EL (cell line): ENCODE measurements at regions not wholly inside any gene's neighbourhood (a gene's known extent, or its start where the extent isn't known, plus 50 kb on each side); places are given as distances from the start of the nearest gene placed in this dataset.
A peak's percentile ranks its signal among the peaks of the same experiment; 100 is the strongest.
"Not testable (repeated sequence)": the region's sequence is repeated elsewhere in the genome, so short reads cannot be mapped to it uniquely, and the experiment has no call there.

Experiments
- DNase-seq: peaks from one replicate; pipeline ENCODE4 v3.0.0-alpha.2; 2016

- no peak for DNase-seq
These were observed 434.5 kb upstream of the KLHL29 start for GRCh38 chr2:22950431-22950830.

GRCh38 chr2:22952656-22953225 lies 432.2 kb upstream of the KLHL29 start:
- no peak for DNase-seq

GRCh38 chr2:22957446-22957845 lies 427.5 kb upstream of the KLHL29 start:
- no peak for DNase-seq

DNA sequence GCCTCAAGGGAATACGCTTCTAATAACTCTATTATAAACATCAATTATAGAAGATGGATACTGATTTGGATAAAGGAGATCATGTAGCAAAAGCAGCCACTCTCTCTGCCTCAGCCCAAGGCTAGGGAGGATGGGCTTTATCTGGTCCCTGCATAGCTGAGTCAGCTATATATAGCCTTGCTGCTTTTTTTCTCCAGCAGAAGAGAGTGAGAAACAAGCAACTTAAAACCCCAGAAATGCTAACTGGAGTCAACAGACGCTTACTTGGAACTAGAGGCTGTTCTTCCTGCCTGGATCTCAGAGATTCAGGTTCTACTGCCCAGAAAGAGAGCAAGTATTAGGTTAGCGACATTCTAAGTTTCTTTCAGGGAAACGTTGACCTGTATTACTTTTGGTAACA lies 426.7 kb upstream of the KLHL29 start:
- no peak for DNase-seq

DNA sequence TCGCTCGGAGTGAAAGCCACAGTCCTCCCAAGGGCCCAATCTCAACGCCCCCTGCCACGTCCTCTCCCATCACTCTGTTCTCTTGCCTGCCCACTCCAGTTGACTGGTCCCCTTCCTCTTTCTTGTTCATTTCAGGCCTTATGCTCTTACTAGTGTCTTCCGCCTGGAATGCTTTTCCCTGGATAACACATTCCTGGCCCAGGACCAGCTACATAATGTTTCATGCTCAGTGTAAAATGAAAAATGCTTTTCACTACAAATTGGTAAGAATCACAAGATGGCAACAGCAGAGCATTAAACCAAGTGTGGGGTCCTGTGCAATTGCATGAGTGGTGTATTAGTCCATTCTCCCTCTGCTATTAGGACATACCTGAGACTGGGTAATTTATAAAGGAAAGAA lies 417.2 kb upstream of the KLHL29 start:
- no peak for DNase-seq

DNA sequence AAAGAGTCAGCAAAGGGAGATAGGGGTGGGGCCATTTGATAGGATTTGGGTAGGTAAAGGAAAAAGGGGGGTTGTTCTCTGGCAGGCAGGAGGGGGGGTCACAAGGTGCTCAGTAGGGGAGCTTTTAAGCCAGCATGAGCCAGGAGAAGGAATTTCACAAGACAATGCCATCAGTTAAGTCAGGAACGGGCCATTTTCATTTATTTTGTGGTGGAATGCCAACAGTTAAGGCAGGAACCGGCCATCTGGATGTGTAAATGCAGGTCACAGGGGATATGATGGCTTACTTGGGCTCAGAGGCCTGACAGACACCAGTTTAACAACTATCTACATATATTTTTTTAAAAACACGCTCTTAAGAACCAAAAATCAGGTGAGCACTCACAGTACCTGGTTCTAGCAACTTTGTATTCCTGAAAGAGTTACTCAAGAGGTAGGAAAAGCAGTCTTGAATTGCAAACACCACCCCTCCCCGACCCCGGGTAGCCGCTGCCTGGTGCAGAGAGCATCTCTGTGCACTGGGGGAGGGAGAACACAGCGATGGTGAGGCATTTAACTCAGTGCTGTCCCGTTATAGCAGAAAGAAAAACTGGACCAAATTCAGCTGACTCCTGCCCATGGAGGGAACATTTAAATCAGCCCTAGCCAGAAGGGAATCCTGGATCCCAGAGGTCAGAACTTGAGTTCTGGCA lies 414.5 kb upstream of the KLHL29 start:
- DNase-seq = no peak

DNA sequence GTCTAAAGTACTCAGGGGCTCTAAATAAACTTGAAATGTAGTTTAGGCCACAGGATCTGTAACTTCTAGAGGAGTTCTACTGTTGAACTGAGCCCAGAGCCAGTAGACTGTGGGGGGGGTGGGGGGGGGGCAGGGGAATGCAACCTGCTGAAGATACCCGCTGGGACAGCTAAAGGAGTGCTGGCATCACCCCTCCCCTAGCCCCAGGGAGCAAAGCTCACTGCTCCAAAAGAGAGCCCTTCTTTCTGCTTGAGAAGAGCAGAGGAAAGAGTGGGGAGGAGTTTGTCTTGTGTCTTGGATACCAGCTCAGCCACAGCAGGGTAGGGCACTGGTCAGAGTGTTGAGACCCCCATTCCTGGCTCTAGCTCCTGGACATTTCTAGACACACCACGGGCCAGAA lies 414.0 kb upstream of the KLHL29 start:
- DNase-seq = no peak

GRCh38 chr2:22981785-22982184 lies 403.2 kb upstream of the KLHL29 start:
- DNase-seq = no peak

DNA sequence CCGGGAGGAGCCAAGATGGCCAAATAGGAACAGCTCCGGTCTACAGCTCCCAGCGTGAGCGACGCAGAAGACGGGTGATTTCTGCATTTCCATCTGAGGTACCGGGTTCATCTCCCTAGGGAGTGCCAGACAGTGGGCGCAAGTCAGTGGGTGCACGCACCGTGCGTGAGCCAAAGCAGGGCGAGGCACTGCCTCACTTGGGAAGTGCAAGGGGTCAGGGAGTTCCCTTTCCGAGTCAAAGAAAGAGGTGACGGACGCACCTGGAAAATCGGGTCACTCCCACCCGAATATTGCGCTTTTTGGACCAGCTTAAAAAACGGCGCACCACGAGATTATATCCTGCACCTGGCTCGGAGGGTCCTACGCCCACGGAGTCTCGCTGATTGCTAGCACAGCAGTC lies 400.8 kb upstream of the KLHL29 start:
- DNase-seq = not testable (repeated sequence)

- DNase-seq = no peak
These were observed 394.7 kb upstream of the KLHL29 start for GRCh38 chr2:22990246-22990645.

DNA sequence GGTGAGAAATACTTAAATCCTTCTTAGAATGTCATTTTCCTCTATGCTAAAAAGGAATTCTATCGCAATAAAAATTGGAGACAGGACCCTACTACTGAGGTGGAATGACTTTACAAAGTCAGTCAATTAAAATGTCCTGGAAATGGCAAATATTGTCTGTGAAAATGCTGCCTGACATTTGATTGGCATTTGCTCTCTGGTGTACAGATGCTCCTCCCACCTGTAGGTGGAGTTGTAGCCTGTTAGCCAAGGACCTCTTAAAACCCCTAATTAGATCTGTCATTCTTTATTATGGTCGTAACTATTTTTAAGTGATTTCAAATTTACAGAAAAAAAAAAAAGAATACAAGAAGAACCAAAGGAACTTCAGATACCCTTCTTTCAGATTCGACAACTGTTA lies 393.1 kb upstream of the KLHL29 start:
- DNase-seq = no peak

GRCh38 chr2:22992441-22992840 lies 392.5 kb upstream of the KLHL29 start:
- no peak for DNase-seq

- no peak for DNase-seq
These were observed 391.7 kb upstream of the KLHL29 start for GRCh38 chr2:22993250-22993649.

DNA sequence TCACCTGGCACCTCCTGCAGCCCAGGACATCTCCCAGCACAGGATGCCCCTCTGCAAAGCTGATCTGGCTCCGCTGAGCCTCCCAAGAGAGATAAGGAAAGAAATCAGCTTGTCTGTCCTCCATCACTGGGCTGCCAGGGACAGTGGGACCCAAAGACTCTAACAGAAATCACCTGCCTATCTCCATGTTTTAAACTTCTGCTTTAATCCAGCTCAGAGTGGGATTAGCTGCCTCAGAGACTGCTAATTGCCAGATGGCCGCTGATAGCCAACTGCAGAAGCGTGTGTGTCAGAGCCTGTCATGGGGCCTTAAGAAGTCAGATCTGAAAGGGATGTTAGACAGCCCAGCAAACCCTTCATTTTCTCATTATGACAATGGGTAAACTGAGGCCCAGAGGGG lies 389.4 kb upstream of the KLHL29 start:
- DNase-seq = no peak

DNA sequence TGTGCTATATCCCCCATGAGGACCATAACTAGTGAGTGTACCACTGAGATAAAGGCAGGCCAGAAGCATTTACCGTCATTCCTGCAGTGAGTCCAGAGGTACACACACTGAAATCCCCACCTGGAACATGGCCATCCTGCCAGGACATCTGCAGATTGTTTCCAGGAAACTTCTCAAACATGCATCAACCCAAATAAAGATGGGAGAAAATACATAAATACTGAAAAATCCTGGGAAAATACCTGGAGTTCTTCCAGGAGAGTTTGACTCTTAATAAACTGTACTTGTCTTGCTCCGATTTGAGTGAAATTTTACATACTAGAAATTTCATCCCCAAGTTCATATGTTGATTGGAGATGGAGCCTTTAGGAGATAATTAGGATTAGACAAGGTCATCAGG lies 388.1 kb upstream of the KLHL29 start:
- no peak for DNase-seq

DNA sequence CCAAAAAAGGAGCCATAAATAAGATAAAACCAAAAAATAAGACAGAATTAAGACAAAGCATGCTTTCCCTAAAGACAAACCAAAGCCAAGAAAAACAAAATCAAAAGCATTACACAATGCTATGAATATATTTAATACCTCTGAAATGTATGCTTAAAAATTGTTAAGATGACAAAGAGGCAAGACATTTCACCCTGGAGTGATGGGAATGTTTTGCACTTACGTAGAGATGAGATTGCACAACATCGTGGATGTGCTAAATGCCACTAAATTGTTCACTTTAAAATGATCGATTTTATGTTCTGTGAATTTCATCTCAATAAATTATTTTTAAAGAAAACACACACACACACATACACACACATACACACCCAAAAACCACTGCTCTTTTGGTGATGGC lies 386.6 kb upstream of the KLHL29 start:
- DNase-seq = no peak

- DNase-seq = peak; percentile 9
These were observed 385.0 kb upstream of the KLHL29 start for GRCh38 chr2:22999951-23000350.

DNA sequence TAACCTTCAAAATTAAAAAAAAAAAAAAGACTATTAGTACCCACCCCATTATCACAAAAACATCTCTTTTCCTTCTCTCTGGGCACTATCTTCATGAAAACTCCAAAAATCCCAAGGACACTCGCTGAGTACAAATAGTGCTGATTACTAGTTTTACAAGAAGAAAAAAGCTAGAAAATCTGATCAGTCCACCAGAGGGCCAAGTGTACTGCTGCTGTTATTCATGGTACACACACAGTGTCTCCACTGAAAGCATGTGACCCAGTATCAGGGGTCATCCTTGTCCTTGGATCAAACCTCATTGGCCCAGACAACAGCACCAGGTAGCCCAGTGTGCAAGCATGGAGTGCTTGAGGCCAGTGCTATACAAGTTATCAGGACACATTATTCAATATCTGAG lies 382.7 kb upstream of the KLHL29 start:
- no peak for DNase-seq

- no peak for DNase-seq
These were observed 379.5 kb upstream of the KLHL29 start for GRCh38 chr2:23005469-23005868.

- no peak for DNase-seq
These were observed 377.2 kb upstream of the KLHL29 start for GRCh38 chr2:23007631-23008235.

DNA sequence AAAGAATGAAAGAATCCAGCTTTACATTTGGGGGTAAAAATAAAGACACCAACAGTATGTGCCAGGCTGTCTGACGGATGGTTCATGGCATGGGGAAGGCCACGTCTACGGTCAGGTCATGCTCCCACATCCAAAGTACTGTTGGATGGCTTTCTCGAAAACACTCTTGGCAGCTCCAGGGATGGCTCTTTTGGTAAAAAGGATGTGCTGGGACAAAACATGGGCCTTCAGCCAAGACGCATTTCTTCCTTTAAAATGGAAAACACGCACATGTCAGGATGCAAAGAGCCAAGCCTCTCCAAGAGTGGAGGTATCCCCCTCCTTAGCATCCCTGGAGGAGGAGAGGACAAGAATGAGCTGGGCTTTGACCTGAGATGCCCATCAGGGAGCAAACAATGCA lies 376.5 kb upstream of the KLHL29 start:
- no peak for DNase-seq

DNA sequence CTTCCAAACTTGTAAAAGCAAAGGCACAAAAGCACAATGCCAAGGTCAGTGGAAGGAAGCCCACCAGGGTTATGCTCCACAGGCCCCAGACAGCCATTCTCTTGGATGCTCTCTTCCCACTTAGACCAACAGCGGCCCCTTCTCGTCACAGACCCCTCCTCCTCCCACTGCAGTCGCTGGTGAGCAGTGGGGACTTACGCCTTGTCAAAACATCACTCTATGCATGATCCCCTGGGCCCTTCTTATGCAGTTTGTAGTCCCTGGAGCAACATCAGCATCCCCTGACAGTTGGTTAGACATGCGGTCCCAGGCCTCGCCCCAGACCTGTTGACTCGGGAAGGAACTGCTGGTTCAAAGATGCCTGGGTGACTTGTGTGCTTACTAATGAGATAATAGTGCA lies 376.0 kb upstream of the KLHL29 start:
- no peak for DNase-seq

- peak; percentile 32 for DNase-seq
These were observed 375.3 kb upstream of the KLHL29 start for GRCh38 chr2:23009545-23010149.

DNA sequence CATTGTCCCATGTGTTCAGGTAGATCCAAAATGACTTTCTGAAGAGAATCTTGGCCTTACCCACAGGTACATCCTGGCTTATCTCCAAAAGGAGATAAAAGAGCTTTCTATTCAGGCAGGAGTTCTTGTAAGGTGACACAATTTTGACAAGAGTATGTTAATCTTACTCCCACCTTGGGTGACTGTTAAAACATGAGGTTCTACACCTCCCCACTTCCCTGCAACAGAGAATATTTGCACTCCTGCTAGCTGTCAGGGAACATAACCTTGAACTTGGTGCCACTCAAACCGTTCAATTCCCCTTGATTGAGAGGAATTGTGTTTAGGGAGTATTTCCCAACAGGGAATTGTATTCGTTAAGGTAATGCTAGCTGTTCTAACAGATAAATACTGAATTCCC lies 372.5 kb upstream of the KLHL29 start:
- no peak for DNase-seq
